ENCODE measurements at regions not wholly inside any gene's neighbourhood (a gene's known extent, or its start where the extent isn't known, plus 50 kb on each side); places are given as distances from the start of the nearest gene placed in this dataset.

- TF ChIP-seq TAF1 (IDR thresholded peaks at IDR 0.05; ENCODE audit: low read depth, low read length) (no peak), SPI1 (IDR thresholded peaks at IDR 0.05; ENCODE audit: low read depth, low read length) (no peak), POLR2A (IDR thresholded peaks at IDR 0.05; ENCODE audit: low read depth, low read length) (no peak), PAX5 (IDR thresholded peaks at IDR 0.05; ENCODE audit: insufficient read depth, low read length, severe bottlenecking) (no peak), POU2F2 (IDR thresholded peaks at IDR 0.05; ENCODE audit: low read depth, low read length) (no peak), POLR2AphosphoS5 (IDR thresholded peaks at IDR 0.05; ENCODE audit: low read depth, low read length) (no peak)
- no peak for DNase-seq (ENCODE audit: insufficient read length, low spot score)
- no peak for FAIRE-seq
Observed at GRCh38 chr10:130547368-130547767, 411.2 kb downstream of the GLRX3 start.

GRCh38 chr10:130550952-130551674 is 414.9 kb downstream of the GLRX3 start:
- TF ChIP-seq POLR2AphosphoS5 (IDR thresholded peaks at IDR 0.05; ENCODE audit: low read depth, low read length) (no peak), POLR2A (IDR thresholded peaks at IDR 0.05; ENCODE audit: low read depth, low read length) (no peak), TAF1 (IDR thresholded peaks at IDR 0.05; ENCODE audit: low read depth, low read length) (no peak), SPI1 (IDR thresholded peaks at IDR 0.05; ENCODE audit: low read depth, low read length) (no peak), POU2F2 (IDR thresholded peaks at IDR 0.05; ENCODE audit: low read depth, low read length) (no peak), PAX5 (IDR thresholded peaks at IDR 0.05; ENCODE audit: insufficient read depth, low read length, severe bottlenecking) (no peak)
- DNase-seq (ENCODE audit: insufficient read length, low spot score) (no peak), FAIRE-seq (no peak)

GRCh38 chr10:130551676-130552075 is 415.5 kb downstream of the GLRX3 start:
- DNase-seq (ENCODE audit: insufficient read length, low spot score): no peak
- no peak for FAIRE-seq
- TF ChIP-seq POLR2A (IDR thresholded peaks at IDR 0.05; ENCODE audit: low read depth, low read length) (no peak), PAX5 (IDR thresholded peaks at IDR 0.05; ENCODE audit: insufficient read depth, low read length, severe bottlenecking) (no peak), POLR2AphosphoS5 (IDR thresholded peaks at IDR 0.05; ENCODE audit: low read depth, low read length) (no peak), TAF1 (IDR thresholded peaks at IDR 0.05; ENCODE audit: low read depth, low read length) (no peak), POU2F2 (IDR thresholded peaks at IDR 0.05; ENCODE audit: low read depth, low read length) (no peak), SPI1 (IDR thresholded peaks at IDR 0.05; ENCODE audit: low read depth, low read length) (no peak)

GRCh38 chr10:130553826-130554225 is 417.6 kb downstream of the GLRX3 start:
- FAIRE-seq: no peak

GRCh38 chr10:130554701-130555410 is 418.7 kb downstream of the GLRX3 start:
- FAIRE-seq (no peak), DNase-seq (ENCODE audit: insufficient read length, low spot score) (no peak)
- TF ChIP-seq POU2F2 (IDR thresholded peaks at IDR 0.05; ENCODE audit: low read depth, low read length) (no peak), SPI1 (IDR thresholded peaks at IDR 0.05; ENCODE audit: low read depth, low read length) (no peak), POLR2A (IDR thresholded peaks at IDR 0.05; ENCODE audit: low read depth, low read length) (no peak), TAF1 (IDR thresholded peaks at IDR 0.05; ENCODE audit: low read depth, low read length) (no peak), PAX5 (IDR thresholded peaks at IDR 0.05; ENCODE audit: insufficient read depth, low read length, severe bottlenecking) (no peak), POLR2AphosphoS5 (IDR thresholded peaks at IDR 0.05; ENCODE audit: low read depth, low read length) (no peak)

More at GRCh38 chr10:130553826-130554225, 417.6 kb downstream of the GLRX3 start:
- DNase-seq (ENCODE audit: insufficient read length, low spot score): no peak
- TF ChIP-seq SPI1 (IDR thresholded peaks at IDR 0.05; ENCODE audit: low read depth, low read length) (no peak), POLR2A (IDR thresholded peaks at IDR 0.05; ENCODE audit: low read depth, low read length) (no peak), PAX5 (IDR thresholded peaks at IDR 0.05; ENCODE audit: insufficient read depth, low read length, severe bottlenecking) (no peak), TAF1 (IDR thresholded peaks at IDR 0.05; ENCODE audit: low read depth, low read length) (no peak)

GRCh38 chr10:130555411-130555750 is 419.2 kb downstream of the GLRX3 start:
- DNase-seq (ENCODE audit: insufficient read length, low spot score) (no peak), FAIRE-seq (no peak)
- TF ChIP-seq PAX5 (IDR thresholded peaks at IDR 0.05; ENCODE audit: insufficient read depth, low read length, severe bottlenecking) (no peak), POLR2AphosphoS5 (IDR thresholded peaks at IDR 0.05; ENCODE audit: low read depth, low read length) (no peak), POLR2A (IDR thresholded peaks at IDR 0.05; ENCODE audit: low read depth, low read length) (no peak), POU2F2 (IDR thresholded peaks at IDR 0.05; ENCODE audit: low read depth, low read length) (no peak), SPI1 (IDR thresholded peaks at IDR 0.05; ENCODE audit: low read depth, low read length) (no peak), TAF1 (IDR thresholded peaks at IDR 0.05; ENCODE audit: low read depth, low read length) (no peak)

- no peak for FAIRE-seq
- no peak for DNase-seq (ENCODE audit: insufficient read length, low spot score)
- TF ChIP-seq POLR2AphosphoS5 (IDR thresholded peaks at IDR 0.05; ENCODE audit: low read depth, low read length): no peak
- TF ChIP-seq PAX5 (IDR thresholded peaks at IDR 0.05; ENCODE audit: insufficient read depth, low read length, severe bottlenecking): no peak
- no peak for TF ChIP-seq POU2F2 (IDR thresholded peaks at IDR 0.05; ENCODE audit: low read depth, low read length)
- TF ChIP-seq SPI1 (IDR thresholded peaks at IDR 0.05; ENCODE audit: low read depth, low read length): no peak
- TF ChIP-seq POLR2A (IDR thresholded peaks at IDR 0.05; ENCODE audit: low read depth, low read length): no peak
- no peak for TF ChIP-seq TAF1 (IDR thresholded peaks at IDR 0.05; ENCODE audit: low read depth, low read length)
Observed at GRCh38 chr10:130557181-130557845, 421.1 kb downstream of the GLRX3 start.

GRCh38 chr10:130558746-130559546 is 422.8 kb downstream of the GLRX3 start:
- DNase-seq (ENCODE audit: insufficient read length, low spot score) (no peak), FAIRE-seq (no peak)

GRCh38 chr10:130559547-130559880 is 423.3 kb downstream of the GLRX3 start:
- no peak for DNase-seq (ENCODE audit: insufficient read length, low spot score)
- TF ChIP-seq POLR2AphosphoS5 (IDR thresholded peaks at IDR 0.05; ENCODE audit: low read depth, low read length): no peak
- no peak for TF ChIP-seq TAF1 (IDR thresholded peaks at IDR 0.05; ENCODE audit: low read depth, low read length)
- no peak for TF ChIP-seq PAX5 (IDR thresholded peaks at IDR 0.05; ENCODE audit: insufficient read depth, low read length, severe bottlenecking)
- TF ChIP-seq POLR2A (IDR thresholded peaks at IDR 0.05; ENCODE audit: low read depth, low read length): no peak
- TF ChIP-seq SPI1 (IDR thresholded peaks at IDR 0.05; ENCODE audit: low read depth, low read length): no peak
- TF ChIP-seq POU2F2 (IDR thresholded peaks at IDR 0.05; ENCODE audit: low read depth, low read length): no peak
- no peak for FAIRE-seq

More at GRCh38 chr10:130558746-130559546, 422.8 kb downstream of the GLRX3 start:
- no peak for TF ChIP-seq SPI1 (IDR thresholded peaks at IDR 0.05; ENCODE audit: low read depth, low read length)
- TF ChIP-seq POLR2A (IDR thresholded peaks at IDR 0.05; ENCODE audit: low read depth, low read length): no peak
- TF ChIP-seq POLR2AphosphoS5 (IDR thresholded peaks at IDR 0.05; ENCODE audit: low read depth, low read length): no peak
- no peak for TF ChIP-seq POU2F2 (IDR thresholded peaks at IDR 0.05; ENCODE audit: low read depth, low read length)
